Transverse colon (tissue), 4 donors: ENCODE measurements at regions not wholly inside any gene's neighbourhood (a gene's known extent, or its start where the extent isn't known, plus 50 kb on each side); places are given as distances from the start of the nearest gene placed in this dataset.

Experiments used
- DNase-seq: peaks from one replicate; pipeline ENCODE4 v3.0.0-alpha.2; 2019
- H3K27ac ChIP-seq, 4 donors: fragments of 200-600 bp; sonication (generic); 2 replicates each; pipeline ENCODE4 v1.5.1; 2016 to 2018; ENCODE audit warnings: inconsistent platforms in 4 of 4
- H3K27me3 ChIP-seq: fragments of 200-600 bp; sonication (generic); 2 replicates; pipeline ENCODE4 v1.5.1; 2017; ENCODE audit warnings: inconsistent platforms
- H3K36me3 ChIP-seq, 4 donors: fragments of 200-600 bp; sonication (generic); 2 replicates each; pipeline ENCODE4 v1.5.1; 2017 to 2019; ENCODE audit warnings: inconsistent platforms in 4 of 4
- H3K4me1 ChIP-seq, 4 donors: fragments of 200-600 bp; sonication (generic); 2 replicates each; pipeline ENCODE4 v1.5.1; 2017 to 2020; ENCODE audit warnings: inconsistent platforms in 4 of 4
- H3K4me3 ChIP-seq, 4 donors: fragments of 200-600 bp; sonication (generic); 1 replicate in 1 of 4; 2 replicates in 3 of 4; pipeline versions ENCODE4 v1.5.1 to v1.6.1; 2017 to 2019; ENCODE audit warnings: inconsistent platforms in 4 of 4
- H3K9me3 ChIP-seq, 2 donors: fragments of 200-600 bp; sonication (generic); 2 replicates each; pipeline ENCODE4 v1.5.1; 2017 to 2019; ENCODE audit warnings: inconsistent platforms in 2 of 2
- CTCF ChIP-seq, 5 experiments: fragments of 200-600 bp in 3 of 5; fragments of 450-650 bp in 2 of 5; sonication (generic) in 3 of 5; IDR thresholded peaks; 1 replicate in 2 of 5; 2 replicates in 3 of 5; pipeline ENCODE4 v1.5.1; 2016 to 2017; ENCODE audit warnings: antibody characterized with exemption in 5 of 5, inconsistent platforms in 3 of 5, mild to moderate bottlenecking in 2 of 5, moderate library complexity in 1 of 5
- EP300 ChIP-seq: sonication (generic); formaldehyde crosslinking; IDR thresholded peaks from one replicate; pipeline ENCODE4 v1.6.1; 2017; ENCODE audit warnings: antibody characterized with exemption, low read depth
- POLR2A ChIP-seq: fragments of 450-650 bp; IDR thresholded peaks from one replicate; pipeline ENCODE4 v1.6.1; 2016; ENCODE audit warnings: antibody characterized with exemption, mild to moderate bottlenecking, moderate library complexity
- POLR2AphosphoS5 ChIP-seq, 3 donors: sonication (generic); formaldehyde crosslinking; IDR thresholded peaks; one replicate each; pipeline ENCODE4 v1.6.1; 2016; ENCODE audit warnings: antibody characterized with exemption in 3 of 3
- WGBS, 2 donors: methylation state at CpG; one replicate each; pipeline ENCODE4 v1.1.5; 2018; ENCODE audit warnings: low coverage in 1 of 2; 5-methylcytosine and 5-hydroxymethylcytosine counted together
- in situ Hi-C, 4 donors: fragments of 200-750 bp; cut with MboI; loops; one replicate each; pipeline versions ENCODE4 v1.15.0 to v1.15.1; 2017; ENCODE audit warnings: low sequenced_read_pairs in 3 of 4, low pct_ligation_motif_present in 1 of 4, low pct_unique_long_range_greater_than_20kb in 1 of 4
- intact Hi-C: fragments of 100-400 bp; cut with DNase I; formaldehyde crosslinking; loops from one replicate; pipeline ENCODE4 v1.15.1; 2023; ENCODE audit warnings: low total_unique reads

- Histone ChIP-seq H3K4me3 (no peak overlapping the region), H3K27me3 (no peaks in the 10 kb centered on the region), H3K9me3 (no peaks in the 10 kb centered on the region), H3K4me1 (no peaks in the 10 kb centered on the region), H3K27ac (no peak overlapping the region), H3K36me3 (no peaks in the 10 kb centered on the region)
- DNase-seq = no peak
- intact Hi-C loops = no loop called here
- in situ Hi-C loops = no loop called here
- TF ChIP-seq EP300 (no peak), CTCF (IDR thresholded peaks at IDR 0.05) (no peak)
- WGBS, 2 donors = 47 to 50% methylated on average over 2 to 9 of the region's 9 CpGs
Measured at GRCh38 chrX:5632061-5632614, 596.5 kb downstream of the NLGN4X start.

GRCh38 chrX:5617666-5618065, 611.0 kb downstream of the NLGN4X start:
- Histone ChIP-seq H3K27me3 (no peaks in the 10 kb centered on the region), H3K9me3 (no peaks in the 10 kb centered on the region), H3K4me1 (no peaks in the 10 kb centered on the region), H3K4me3 (no peak overlapping the region), H3K36me3 (no peaks in the 10 kb centered on the region), H3K27ac (no peak overlapping the region)
- intact Hi-C loops = no loop called here
- no peak for DNase-seq
- TF ChIP-seq EP300 (no peak), POLR2AphosphoS5 (IDR thresholded peaks at IDR 0.05) (no peak), POLR2A (no peak), CTCF (IDR thresholded peaks at IDR 0.05) (no peak)
- in situ Hi-C loops = no loop called here

GRCh38 chrX:5595570-5595969, 633.1 kb downstream of the NLGN4X start:
- intact Hi-C loops = no loop called here

GRCh38 chrX:5586726-5587125, 641.9 kb downstream of the NLGN4X start:
- no peaks in the 10 kb centered on the region for H3K27me3 ChIP-seq
- DNase-seq = no peak
- intact Hi-C loops = no loop called here
- no peaks in the 10 kb centered on the region for H3K36me3 ChIP-seq
- H3K27ac ChIP-seq = no peak overlapping the region
- in situ Hi-C loops = no loop called here
- H3K4me3 ChIP-seq = no peak overlapping the region
- TF ChIP-seq POLR2AphosphoS5 (IDR thresholded peaks at IDR 0.05) (no peak), EP300 (no peak), CTCF (IDR thresholded peaks at IDR 0.05) (no peak), POLR2A (no peak)
- no peaks in the 10 kb centered on the region for H3K4me1 ChIP-seq
- no peaks in the 10 kb centered on the region for H3K9me3 ChIP-seq

More at GRCh38 chrX:5595570-5595969, 633.1 kb downstream of the NLGN4X start:
- Histone ChIP-seq H3K36me3 (no peaks in the 10 kb centered on the region), H3K4me1 (no peaks in the 10 kb centered on the region), H3K27me3 (no peaks in the 10 kb centered on the region), H3K9me3 (no peaks in the 10 kb centered on the region), H3K27ac (no peak overlapping the region), H3K4me3 (no peak overlapping the region)
- TF ChIP-seq EP300 = no peak
- no peak for TF ChIP-seq POLR2A
- TF ChIP-seq CTCF (IDR thresholded peaks at IDR 0.05) = no peak
- TF ChIP-seq POLR2AphosphoS5 (IDR thresholded peaks at IDR 0.05) = no peak
- in situ Hi-C loops = no loop called here
- DNase-seq = no peak
- WGBS, 2 donors = 19% methylated on average over 4 of the region's 4 CpGs; no CpG with 5 or more reads in 1 of the 2 donors
